ENCODE measurements at regions not wholly inside any gene's neighbourhood (a gene's known extent, or its start where the extent isn't known, plus 50 kb on each side); places are given as distances from the start of the nearest gene placed in this dataset.

DNA sequence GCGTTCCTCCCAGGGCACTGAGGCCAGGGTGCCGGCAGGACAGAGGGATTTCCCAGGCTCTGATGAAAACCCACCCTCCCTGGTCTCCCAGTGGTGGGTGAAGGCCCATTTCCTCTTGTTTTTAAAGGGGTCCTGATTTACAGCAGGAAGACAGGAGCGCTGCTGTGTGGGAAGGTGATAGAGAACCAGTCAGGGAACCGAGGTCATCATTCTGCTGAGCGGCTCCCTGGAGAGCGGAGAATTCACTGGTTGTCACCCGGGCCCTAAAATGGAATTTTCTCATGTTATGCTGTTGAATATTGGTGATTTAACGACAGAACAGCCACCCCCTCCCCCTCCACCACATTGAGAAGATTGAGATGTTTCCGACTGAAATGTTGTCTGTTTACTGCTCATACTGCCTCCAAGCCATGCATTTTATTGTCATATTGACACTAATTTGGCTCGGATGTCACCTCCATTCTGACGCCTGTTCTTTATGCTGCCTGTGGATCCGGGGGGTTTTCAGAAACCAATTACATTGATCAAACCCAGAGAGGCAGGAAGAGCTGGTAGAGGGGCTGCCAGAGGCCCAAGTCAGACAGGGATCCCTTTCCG is 225.2 kb downstream of the GLI2 start:
- Mint-ChIP-seq H3K4me1 (ENCODE audit: low read depth, unreplicated experiment) (peaks cover 14% of the 10 kb centered on the region), H3K27ac (ENCODE audit: unreplicated experiment) (no peak overlapping the region), H3K9me3 (ENCODE audit: unreplicated experiment) (peaks cover 9% of the 10 kb centered on the region), H3K27me3 (ENCODE audit: unreplicated experiment) (peaks cover 4% of the 10 kb centered on the region), H3K36me3 (ENCODE audit: unreplicated experiment) (no peaks in the 10 kb centered on the region), H3K4me3 (ENCODE audit: unreplicated experiment) (no peak overlapping the region)
- TF ChIP-seq, protein P1, sequence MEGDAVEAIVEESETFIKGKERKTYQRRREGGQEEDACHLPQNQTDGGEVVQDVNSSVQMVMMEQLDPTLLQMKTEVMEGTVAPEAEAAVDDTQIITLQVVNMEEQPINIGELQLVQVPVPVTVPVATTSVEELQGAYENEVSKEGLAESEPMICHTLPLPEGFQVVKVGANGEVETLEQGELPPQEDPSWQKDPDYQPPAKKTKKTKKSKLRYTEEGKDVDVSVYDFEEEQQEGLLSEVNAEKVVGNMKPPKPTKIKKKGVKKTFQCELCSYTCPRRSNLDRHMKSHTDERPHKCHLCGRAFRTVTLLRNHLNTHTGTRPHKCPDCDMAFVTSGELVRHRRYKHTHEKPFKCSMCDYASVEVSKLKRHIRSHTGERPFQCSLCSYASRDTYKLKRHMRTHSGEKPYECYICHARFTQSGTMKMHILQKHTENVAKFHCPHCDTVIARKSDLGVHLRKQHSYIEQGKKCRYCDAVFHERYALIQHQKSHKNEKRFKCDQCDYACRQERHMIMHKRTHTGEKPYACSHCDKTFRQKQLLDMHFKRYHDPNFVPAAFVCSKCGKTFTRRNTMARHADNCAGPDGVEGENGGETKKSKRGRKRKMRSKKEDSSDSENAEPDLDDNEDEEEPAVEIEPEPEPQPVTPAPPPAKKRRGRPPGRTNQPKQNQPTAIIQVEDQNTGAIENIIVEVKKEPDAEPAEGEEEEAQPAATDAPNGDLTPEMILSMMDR (IDR thresholded peaks at IDR 0.05; ENCODE audit: partially characterized antibody, unreplicated experiment) = no peak
- no peak for DNase-seq

DNA sequence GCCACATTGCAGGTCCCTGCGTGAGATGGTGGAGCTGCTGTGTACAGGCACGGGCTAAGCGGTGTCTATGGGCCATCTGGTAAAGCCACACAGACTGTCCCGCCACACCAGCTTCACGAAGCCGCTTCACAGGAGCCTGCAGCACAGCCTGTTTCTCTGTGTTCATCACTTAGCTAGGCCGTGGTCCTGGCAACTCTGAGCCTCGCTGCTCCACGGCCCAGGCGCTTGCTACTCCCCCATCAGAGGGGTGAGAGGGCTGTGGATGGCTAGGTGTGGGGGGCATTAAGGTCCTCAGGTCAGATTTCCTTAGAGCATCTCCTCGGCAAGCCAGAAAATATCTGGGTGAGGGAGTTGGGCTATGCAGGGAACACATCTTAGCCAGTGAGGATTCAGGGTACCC is 225.7 kb downstream of the GLI2 start:
- no peak for DNase-seq
- Mint-ChIP-seq H3K27ac (ENCODE audit: unreplicated experiment) (no peak overlapping the region), H3K9me3 (ENCODE audit: unreplicated experiment) (peaks cover 9% of the 10 kb centered on the region), H3K27me3 (ENCODE audit: unreplicated experiment) (peaks cover 4% of the 10 kb centered on the region), H3K4me3 (ENCODE audit: unreplicated experiment) (no peak overlapping the region), H3K4me1 (ENCODE audit: low read depth, unreplicated experiment) (peaks cover 14% of the 10 kb centered on the region), H3K36me3 (ENCODE audit: unreplicated experiment) (no peaks in the 10 kb centered on the region)
- TF ChIP-seq, protein P1 (IDR thresholded peaks at IDR 0.05; ENCODE audit: partially characterized antibody, unreplicated experiment) = no peak

DNA sequence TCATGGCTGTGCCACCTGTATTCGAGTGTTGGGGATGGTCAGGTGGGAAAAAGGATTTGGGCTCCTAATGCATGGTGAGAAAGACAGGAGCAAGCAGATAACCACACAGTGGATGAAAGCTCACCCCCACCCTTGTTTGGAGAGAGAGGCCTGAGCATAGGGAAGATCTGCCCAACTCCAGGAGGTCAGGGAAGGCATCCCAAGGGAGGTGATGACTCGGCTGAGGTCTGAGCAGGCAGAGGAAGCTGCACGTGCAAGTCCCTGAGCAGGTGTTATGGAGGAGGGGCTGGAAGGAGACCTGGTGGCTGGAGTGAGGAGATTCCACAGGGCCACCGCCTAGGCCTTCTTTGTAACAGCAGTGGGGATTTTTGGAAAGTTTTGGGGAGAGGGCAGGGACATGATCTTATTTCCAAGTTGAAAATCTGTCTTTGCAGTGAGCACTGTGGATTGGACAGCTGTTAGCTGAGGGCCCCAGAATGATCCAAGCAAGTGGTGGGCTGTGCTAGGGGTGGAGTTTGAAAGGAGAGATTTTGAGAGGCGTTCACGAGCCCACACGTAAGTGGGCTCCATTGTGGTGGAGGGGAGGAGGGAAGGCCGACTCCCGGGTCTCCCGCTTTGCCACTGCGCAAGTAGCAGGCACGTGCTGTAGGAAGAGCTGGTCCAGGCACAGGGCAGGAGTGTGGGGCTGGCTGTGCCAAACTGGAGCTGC is 228.5 kb downstream of the GLI2 start:
- H3K27ac Mint-ChIP-seq (ENCODE audit: unreplicated experiment) = peak overlapping the region; percentile 4
- H3K36me3 Mint-ChIP-seq (ENCODE audit: unreplicated experiment) = no peaks in the 10 kb centered on the region
- TF ChIP-seq, protein P1 (IDR thresholded peaks at IDR 0.05; ENCODE audit: partially characterized antibody, unreplicated experiment) = no peak
- DNase-seq = no peak
- H3K4me1 Mint-ChIP-seq (ENCODE audit: low read depth, unreplicated experiment) = peaks cover 5% of the 10 kb centered on the region
- peaks cover 9% of the 10 kb centered on the region for H3K9me3 Mint-ChIP-seq (ENCODE audit: unreplicated experiment)
- H3K27me3 Mint-ChIP-seq (ENCODE audit: unreplicated experiment) = peaks cover 4% of the 10 kb centered on the region
- no peak overlapping the region for H3K4me3 Mint-ChIP-seq (ENCODE audit: unreplicated experiment)

DNA sequence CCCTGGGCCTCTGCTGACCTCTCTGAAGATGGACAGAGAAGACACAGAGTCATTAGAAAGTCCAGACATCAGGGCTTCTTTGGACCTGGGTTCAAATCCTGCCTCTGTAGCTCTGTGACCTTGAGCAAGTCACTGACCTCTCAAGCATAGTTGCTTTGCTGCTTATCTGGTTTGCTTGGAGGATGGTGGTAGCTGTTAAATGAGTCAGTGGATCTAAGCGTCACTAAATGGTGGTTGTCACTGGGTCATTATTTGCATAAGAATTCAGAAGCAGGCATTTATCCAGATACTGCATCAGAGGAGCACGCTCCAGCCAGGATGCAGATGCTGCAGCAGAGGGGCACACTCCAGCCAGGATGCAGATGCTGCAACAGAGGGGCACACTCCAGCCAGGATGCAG is 229.2 kb downstream of the GLI2 start:
- H3K27me3 Mint-ChIP-seq (ENCODE audit: unreplicated experiment) = peaks cover 6% of the 10 kb centered on the region
- TF ChIP-seq, protein P1 (IDR thresholded peaks at IDR 0.05; ENCODE audit: partially characterized antibody, unreplicated experiment) = no peak
- H3K27ac Mint-ChIP-seq (ENCODE audit: unreplicated experiment) = no peak overlapping the region
- H3K4me3 Mint-ChIP-seq (ENCODE audit: unreplicated experiment) = no peak overlapping the region
- H3K36me3 Mint-ChIP-seq (ENCODE audit: unreplicated experiment) = no peaks in the 10 kb centered on the region
- peaks cover 5% of the 10 kb centered on the region for H3K4me1 Mint-ChIP-seq (ENCODE audit: low read depth, unreplicated experiment)
- no peak for DNase-seq
- peaks cover 9% of the 10 kb centered on the region for H3K9me3 Mint-ChIP-seq (ENCODE audit: unreplicated experiment)
